ENCODE measurements at regions not wholly inside any gene's neighbourhood (a gene's known extent, or its start where the extent isn't known, plus 50 kb on each side); places are given as distances from the start of the nearest gene placed in this dataset.

- H2AK5ac ChIP-seq (ENCODE audit: insufficient read length, low read length): no peak overlapping the region
- no peak overlapping the region for H3K4me3 Mint-ChIP-seq
- no peak overlapping the region for H2AFZ ChIP-seq (ENCODE audit: low read length)
- DNase-seq: no peak
- H2BK15ac ChIP-seq (ENCODE audit: low read depth, low read length): no peak overlapping the region
- no peak overlapping the region for H2BK12ac ChIP-seq (ENCODE audit: insufficient read length, low read depth, low read length)
- no peaks in the 10 kb centered on the region for H3K9me3 ChIP-seq (ENCODE audit: control insufficient read depth, low read depth, low read length)
- H2BK5ac ChIP-seq (ENCODE audit: insufficient read length, low read length): no peak overlapping the region
- no peak overlapping the region for H3K9ac ChIP-seq (ENCODE audit: extremely low read depth, insufficient read length, low read length)
- H3K4me2 ChIP-seq (ENCODE audit: insufficient read depth, insufficient read length, low read length): no peak overlapping the region
- no CpG with 5 or more reads among the region's 5 CpGs for WGBS (ENCODE audit: extremely low coverage, insufficient read length, low lambda C conversion rate)
- no peak overlapping the region for H2BK120ac ChIP-seq (ENCODE audit: low read depth, low read length, poor library complexity, severe bottlenecking)
- no peak overlapping the region for H4K91ac ChIP-seq (ENCODE audit: insufficient read length, low read depth, low read length)
- no peak overlapping the region for H4K8ac ChIP-seq (replicated peaks; ENCODE audit: insufficient read length, low read depth, low read length)
- no peaks in the 10 kb centered on the region for H3K79me2 ChIP-seq (ENCODE audit: insufficient read depth, low read length)
- H4K20me1 ChIP-seq (ENCODE audit: control insufficient read depth, insufficient read depth, insufficient read length): no peaks in the 10 kb centered on the region
- no peak for TF ChIP-seq CTCF (conservative IDR thresholded peaks at IDR 0.05)
- H3K79me1 ChIP-seq (ENCODE audit: insufficient read depth, low read depth, low read length, poor library complexity, severe bottlenecking): peaks cover 2% of the 10 kb centered on the region
- no peak overlapping the region for H4K5ac ChIP-seq (ENCODE audit: insufficient read length, low read depth, low read length)
- no peak overlapping the region for H3K23ac ChIP-seq (ENCODE audit: insufficient read length, low read depth, low read length)
- H3K4me1 Mint-ChIP-seq: no peaks in the 10 kb centered on the region
- no peak overlapping the region for H3K56ac ChIP-seq (ENCODE audit: insufficient read length, low read depth, low read length)
- no peaks in the 10 kb centered on the region for H3K9me3 Mint-ChIP-seq
- H3K27ac ChIP-seq (ENCODE audit: insufficient read length, low read depth, low read length): no peak overlapping the region
- no peaks in the 10 kb centered on the region for H3K4me1 ChIP-seq (ENCODE audit: insufficient read depth, low read length)
- no peaks in the 10 kb centered on the region for H3K36me3 Mint-ChIP-seq (ENCODE audit: insufficient read depth in 1 of 3, low read depth in 3 of 3)
- H3K18ac ChIP-seq (ENCODE audit: insufficient read length, low read depth, low read length): no peak overlapping the region
- peaks cover 2% of the 10 kb centered on the region for H3K27me3 Mint-ChIP-seq (ENCODE audit: low read depth)
- no peak overlapping the region for H3K14ac ChIP-seq (ENCODE audit: insufficient read depth, low read length)
- no peaks in the 10 kb centered on the region for H3K27me3 ChIP-seq (ENCODE audit: insufficient read depth, low read length)
- no peak overlapping the region for H3K27ac Mint-ChIP-seq
- H3K23me2 ChIP-seq (ENCODE audit: insufficient read length, low read depth, low read length, poor library complexity, severe bottlenecking): no peaks in the 10 kb centered on the region
- no peak overlapping the region for H3K4ac ChIP-seq (ENCODE audit: low read depth, low read length)
- H2BK20ac ChIP-seq (ENCODE audit: low read depth, low read length, poor library complexity, severe bottlenecking): no peak overlapping the region
- no peak overlapping the region for H3T11ph ChIP-seq (ENCODE audit: low read length)
Observed at GRCh38 chr2:173434762-173435569, 80.3 kb downstream of the CDCA7 start.
